WI38 (cell line): ENCODE measurements at regions not wholly inside any gene's neighbourhood (a gene's known extent, or its start where the extent isn't known, plus 50 kb on each side); places are given as distances from the start of the nearest gene placed in this dataset.

Experiments
- H3K4me3 ChIP-seq: 2 replicates; pipeline ENCODE4 v1.5.1; 2011; ENCODE audit warnings: low read depth, mild to moderate bottlenecking, control low read depth, low read length
- TF ChIP-seq, protein P1 (sequence below): IDR thresholded peaks from 2 replicates; pipeline ENCODE4 v1.5.1; 2012; ENCODE audit warnings: low read depth, mild to moderate bottlenecking, control low read depth, low read length

- H3K4me3 ChIP-seq: no peak overlapping the region
- TF ChIP-seq, protein P1, sequence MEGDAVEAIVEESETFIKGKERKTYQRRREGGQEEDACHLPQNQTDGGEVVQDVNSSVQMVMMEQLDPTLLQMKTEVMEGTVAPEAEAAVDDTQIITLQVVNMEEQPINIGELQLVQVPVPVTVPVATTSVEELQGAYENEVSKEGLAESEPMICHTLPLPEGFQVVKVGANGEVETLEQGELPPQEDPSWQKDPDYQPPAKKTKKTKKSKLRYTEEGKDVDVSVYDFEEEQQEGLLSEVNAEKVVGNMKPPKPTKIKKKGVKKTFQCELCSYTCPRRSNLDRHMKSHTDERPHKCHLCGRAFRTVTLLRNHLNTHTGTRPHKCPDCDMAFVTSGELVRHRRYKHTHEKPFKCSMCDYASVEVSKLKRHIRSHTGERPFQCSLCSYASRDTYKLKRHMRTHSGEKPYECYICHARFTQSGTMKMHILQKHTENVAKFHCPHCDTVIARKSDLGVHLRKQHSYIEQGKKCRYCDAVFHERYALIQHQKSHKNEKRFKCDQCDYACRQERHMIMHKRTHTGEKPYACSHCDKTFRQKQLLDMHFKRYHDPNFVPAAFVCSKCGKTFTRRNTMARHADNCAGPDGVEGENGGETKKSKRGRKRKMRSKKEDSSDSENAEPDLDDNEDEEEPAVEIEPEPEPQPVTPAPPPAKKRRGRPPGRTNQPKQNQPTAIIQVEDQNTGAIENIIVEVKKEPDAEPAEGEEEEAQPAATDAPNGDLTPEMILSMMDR: no peak
These were observed 68.1 kb downstream of the EOMES start for GRCh38 chr3:27653803-27654558.

- H3K4me3 ChIP-seq: no peak overlapping the region
These were observed 72.8 kb downstream of the EOMES start for GRCh38 chr3:27649277-27649676.

GRCh38 chr3:27646896-27647295, 75.2 kb downstream of the EOMES start:
- TF ChIP-seq, protein P1: no peak
- H3K4me3 ChIP-seq: no peak overlapping the region

More at GRCh38 chr3:27649277-27649676, 72.8 kb downstream of the EOMES start:
- TF ChIP-seq, protein P1: no peak

DNA sequence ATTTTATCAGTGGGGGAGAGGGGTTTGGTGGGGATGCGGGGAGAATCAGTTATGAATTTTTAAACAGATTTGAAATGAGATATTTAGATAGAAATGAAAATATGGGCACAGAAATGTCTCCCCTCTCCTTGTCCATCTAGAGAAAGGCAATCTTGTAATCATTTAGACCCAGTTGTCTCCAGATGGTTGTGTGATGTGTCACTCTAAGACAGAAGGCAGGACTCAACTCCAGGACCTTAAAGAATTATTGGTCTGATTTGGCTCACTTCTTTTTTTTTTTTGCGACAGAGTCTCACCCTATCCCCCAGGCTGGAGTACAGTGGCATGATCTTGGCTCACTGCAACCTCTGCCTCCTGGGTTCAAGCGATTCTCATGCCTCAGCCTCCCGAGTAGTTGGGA, 77.2 kb downstream of the EOMES start:
- H3K4me3 ChIP-seq: no peak overlapping the region
- TF ChIP-seq, protein P1: no peak

GRCh38 chr3:27643355-27643754, 78.8 kb downstream of the EOMES start:
- TF ChIP-seq, protein P1: no peak
- no peak overlapping the region for H3K4me3 ChIP-seq

- TF ChIP-seq, protein P1: no peak
- no peak overlapping the region for H3K4me3 ChIP-seq
These were observed 79.3 kb downstream of the EOMES start for GRCh38 chr3:27642796-27643195.

GRCh38 chr3:27641888-27642601, 80.1 kb downstream of the EOMES start:
- no peak overlapping the region for H3K4me3 ChIP-seq
- TF ChIP-seq, protein P1: no peak
